NCI-H1105 (cell line): ENCODE measurements at regions not wholly inside any gene's neighbourhood (a gene's known extent, or its start where the extent isn't known, plus 50 kb on each side); places are given as distances from the start of the nearest gene placed in this dataset.

Experiments
- DNase-seq: peaks from one replicate; lab custom pipeline; 2025; lab: John Stamatoyannopoulos, UW

GRCh38 chr2:12083713-12084419 lies 337.4 kb downstream of the LPIN1 start:
- DNase-seq: no peak

- no peak for DNase-seq
Observed at GRCh38 chr2:12087175-12087574, 340.7 kb downstream of the LPIN1 start.

DNA sequence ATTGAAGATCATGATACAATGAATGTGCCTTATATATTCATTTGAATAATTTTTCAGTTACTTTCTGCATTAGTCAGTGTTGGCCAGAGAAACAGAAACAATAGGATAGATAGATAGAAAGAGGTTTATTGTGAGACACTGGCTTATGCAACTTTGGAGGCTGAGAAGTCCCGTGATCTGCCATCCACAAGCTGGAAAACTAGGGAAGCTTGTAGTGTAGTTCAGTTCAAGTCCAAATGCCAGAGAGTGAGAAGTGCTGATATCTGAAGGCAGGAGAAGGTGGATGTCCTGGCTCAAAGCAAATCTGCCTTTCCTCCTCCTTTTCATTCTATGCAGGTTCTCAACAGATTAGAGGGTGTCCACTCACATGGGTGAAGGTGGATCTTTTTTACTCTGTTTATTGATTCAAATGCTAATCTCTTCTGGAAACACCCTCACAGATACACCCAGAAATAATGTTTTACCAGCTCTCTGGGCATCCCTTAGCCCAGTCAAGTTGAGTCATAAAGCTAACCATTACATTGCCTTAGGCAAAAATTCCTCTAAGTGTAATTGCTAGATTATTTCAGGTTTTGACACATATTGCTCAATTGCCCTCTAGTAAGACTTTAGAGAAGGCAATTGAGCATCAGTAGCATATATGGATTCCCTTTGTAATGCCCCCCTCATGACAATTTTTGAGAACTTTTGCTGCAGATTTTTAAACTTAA lies 341.4 kb downstream of the LPIN1 start:
- no peak for DNase-seq

DNA sequence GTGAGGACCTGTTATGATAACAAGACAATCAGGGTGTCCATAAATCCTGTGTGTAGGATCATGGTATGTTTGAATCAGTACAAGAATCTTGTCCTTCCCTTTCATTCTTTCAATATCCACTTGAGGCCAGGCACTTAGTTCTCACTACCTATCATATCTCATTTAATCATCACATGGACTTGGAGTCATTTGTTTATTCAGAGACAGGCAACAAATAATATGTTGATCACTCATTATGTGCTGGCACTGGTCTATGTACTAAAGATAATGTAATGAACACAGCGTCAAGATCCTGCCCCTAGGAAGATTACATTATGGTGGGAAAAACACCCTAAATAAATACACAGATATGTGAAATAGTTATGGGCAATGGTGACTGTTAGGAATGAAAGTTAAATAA lies 342.6 kb downstream of the LPIN1 start:
- DNase-seq: no peak

- DNase-seq: no peak
Observed at GRCh38 chr2:12089496-12089895, 343.1 kb downstream of the LPIN1 start.

- no peak for DNase-seq
Observed at GRCh38 chr2:12090072-12090471, 343.6 kb downstream of the LPIN1 start.

DNA sequence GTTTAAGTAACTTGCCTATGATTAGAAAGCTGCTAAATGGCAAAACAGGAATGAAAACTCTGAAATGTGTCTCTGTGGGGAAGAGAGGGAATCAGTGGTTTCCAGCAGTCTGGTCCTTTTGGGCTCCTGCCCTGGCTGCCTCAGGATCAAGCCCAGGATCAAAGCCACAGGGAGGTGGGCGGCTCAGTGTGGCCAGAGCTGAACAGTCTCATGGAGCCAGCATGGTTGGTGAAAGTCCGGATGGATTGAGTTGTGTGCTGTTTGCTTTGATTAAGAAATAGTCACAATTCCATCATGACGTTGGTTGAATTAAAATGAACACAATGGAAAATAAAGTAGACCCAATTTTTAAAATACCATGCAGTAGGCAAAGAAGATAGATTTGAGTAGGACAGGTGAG lies 344.2 kb downstream of the LPIN1 start:
- no peak for DNase-seq

- no peak for DNase-seq
Observed at GRCh38 chr2:12091201-12091806, 344.9 kb downstream of the LPIN1 start.

DNA sequence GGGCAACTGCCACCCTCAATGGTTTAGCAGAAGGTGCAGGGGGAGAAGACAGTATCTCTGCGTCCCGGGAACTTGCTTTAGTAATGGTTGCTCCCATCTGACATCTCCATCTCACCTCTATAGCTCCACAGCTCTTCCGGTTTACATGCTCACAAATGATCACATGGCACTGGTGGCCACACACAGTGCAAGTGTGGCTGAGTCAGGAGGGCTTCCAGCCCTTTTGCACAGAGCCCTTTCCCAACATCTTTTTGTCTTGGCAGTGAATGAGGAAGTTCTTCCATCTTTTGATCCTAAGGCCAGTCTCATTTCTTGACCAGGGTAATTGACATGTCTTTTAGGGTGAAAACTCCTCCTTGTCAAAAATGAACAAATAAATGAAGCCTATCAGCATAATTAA lies 347.7 kb downstream of the LPIN1 start:
- DNase-seq: no peak

- DNase-seq: no peak
Observed at GRCh38 chr2:12096051-12096787, 349.8 kb downstream of the LPIN1 start.

DNA sequence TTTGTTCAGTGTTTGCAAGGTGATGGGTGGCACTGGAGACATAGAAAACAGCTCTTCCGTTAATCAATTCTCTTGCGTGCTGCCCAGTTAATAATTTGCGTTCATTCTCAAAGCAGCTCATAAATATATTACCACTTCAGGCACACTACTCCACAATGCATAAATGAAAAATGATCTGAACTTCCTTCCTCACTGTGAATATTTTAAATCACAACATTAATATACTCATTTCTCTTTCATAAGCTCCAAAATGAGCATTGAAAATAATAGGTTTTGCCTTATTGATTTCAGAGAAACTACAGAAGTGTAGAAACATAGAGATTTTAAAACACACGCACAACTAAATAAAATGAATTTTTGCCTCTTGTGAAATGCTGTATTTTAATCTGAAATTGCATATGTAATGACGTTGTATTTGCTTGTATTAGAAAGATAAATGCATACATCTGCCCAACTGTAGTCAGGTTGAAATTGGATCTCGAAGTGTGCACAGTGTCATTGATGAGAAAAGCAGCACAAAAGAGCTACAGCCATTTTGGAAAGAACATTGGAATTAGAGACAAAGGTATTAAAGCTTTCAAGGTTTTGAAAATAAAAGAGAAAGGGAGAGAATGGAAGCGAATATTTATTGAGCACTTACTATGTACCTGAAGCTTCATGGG lies 350.5 kb downstream of the LPIN1 start:
- no peak for DNase-seq

- DNase-seq: no peak
Observed at GRCh38 chr2:12097859-12098258, 351.4 kb downstream of the LPIN1 start.

- DNase-seq: no peak
Observed at GRCh38 chr2:12099374-12099773, 352.9 kb downstream of the LPIN1 start.

- DNase-seq: no peak
Observed at GRCh38 chr2:12102679-12103078, 356.2 kb downstream of the LPIN1 start.

DNA sequence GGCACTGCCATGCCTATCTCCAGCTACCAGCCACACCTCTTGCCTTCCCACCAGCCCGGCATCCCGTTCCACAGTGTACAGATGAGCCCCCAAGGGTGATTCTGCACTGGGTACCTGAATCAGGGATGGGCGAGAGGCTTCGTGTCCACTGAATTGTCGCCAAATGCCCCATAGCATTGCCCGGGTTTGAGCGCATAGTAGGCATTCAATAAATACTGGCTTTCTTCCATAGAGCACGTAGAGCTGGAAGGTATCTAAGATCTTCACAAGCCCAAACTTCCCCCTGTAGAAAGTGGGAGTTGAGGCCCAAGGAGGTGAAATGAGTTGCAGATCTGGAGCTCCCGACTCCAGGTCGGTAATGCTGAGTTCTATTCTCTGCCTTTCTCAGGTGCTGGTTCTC lies 358.7 kb downstream of the LPIN1 start:
- no peak for DNase-seq

DNA sequence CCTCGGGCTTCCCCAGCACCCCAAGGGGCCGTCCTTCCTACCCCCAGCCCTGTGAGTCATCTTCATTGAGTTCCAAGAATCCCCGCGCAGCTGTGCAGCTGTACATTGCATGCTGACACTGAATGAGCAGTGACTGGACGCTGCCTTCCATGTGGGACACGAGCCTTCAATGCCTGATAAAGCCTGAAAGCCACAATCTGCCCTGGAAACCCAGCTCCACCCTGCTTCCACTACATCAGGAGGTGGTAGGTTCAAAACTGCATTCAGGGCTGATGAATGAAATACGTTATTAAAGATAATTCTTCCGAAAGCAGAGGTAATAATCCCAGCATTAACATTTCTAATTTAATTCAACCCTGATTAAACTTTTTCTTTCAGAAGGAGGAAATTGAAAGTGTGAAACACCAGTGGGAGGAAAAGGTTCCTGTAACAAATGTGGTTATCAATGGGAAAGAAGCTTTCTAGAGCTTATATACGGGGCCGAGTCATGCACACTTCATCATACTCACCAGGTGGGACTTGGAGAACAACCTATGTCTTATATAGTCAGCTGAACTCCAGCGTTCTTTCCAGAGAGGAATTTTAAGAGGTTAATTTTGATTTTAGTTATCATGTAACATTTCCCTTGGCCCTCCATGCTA lies 360.1 kb downstream of the LPIN1 start:
- DNase-seq: no peak

GRCh38 chr2:12107321-12107720 lies 360.9 kb downstream of the LPIN1 start:
- no peak for DNase-seq

DNA sequence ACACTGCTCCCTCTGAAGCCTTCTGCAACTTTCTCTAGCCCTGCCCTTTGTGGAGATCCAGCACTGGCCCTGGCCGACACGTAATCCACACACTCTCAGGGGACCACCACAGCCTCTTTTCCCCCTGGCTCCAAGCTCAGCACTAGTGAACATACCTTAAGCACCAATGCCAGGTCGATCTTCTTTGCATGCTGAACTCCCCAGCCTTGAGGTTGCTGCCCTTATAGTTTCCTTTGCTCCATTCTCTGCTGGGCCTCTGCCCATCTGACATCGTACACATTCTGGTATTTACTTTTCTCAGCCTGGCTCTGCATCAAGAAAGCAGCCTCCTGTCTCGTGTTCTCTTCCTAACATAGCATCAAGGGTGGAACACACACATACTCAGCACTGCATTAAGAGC lies 361.5 kb downstream of the LPIN1 start:
- DNase-seq: no peak

DNA sequence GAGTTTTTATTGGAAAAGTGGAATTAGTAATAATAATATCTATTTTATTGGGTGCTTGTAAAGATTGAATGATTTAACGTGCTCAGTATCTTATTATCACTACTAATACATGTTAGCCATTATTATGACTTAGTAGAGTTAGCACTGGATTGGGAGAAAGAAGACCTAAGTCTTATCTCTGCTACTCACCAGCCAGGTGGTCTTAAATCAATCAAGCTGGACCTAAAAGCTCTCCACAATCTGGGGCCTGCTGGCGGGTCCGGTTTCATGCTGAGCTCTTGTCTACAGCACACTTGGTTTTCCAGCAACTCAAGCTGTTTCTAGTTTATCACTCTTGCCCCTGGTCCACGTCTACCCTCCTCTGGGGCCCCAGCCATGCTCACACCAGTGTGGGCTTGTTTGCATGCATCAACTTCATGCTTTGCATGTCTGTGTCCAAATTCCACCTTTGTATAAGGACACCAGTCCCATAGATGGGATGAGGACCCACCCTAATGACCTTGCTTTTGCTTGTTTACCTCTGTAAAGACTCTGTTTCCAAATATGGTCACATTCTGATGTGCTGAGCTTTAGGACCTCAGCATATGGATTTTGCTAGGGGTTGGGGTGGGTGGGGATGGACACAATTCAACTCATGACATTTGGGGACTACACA lies 363.1 kb downstream of the LPIN1 start:
- no peak for DNase-seq

GRCh38 chr2:12110074-12110473 lies 363.6 kb downstream of the LPIN1 start:
- no peak for DNase-seq

DNA sequence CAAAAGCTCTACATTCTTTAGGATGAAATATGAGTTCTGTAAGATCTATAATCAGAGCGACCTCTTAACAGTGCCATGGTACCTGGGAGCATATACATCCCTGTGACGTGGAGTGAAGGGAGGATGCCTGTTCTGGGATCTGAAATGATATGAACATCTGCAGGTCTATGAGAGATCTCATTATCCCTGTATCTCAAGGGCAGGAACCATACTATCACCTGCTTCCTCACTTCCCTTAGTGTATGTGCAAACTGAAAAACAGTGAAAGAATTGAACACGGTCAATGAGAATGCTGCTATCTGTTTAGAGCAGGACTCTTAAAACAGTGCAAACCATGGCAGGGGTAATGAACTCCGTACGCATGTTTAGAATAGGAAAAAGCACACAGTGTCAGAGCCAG lies 364.0 kb downstream of the LPIN1 start:
- no peak for DNase-seq
